ENCODE measurements at regions not wholly inside any gene's neighbourhood (a gene's known extent, or its start where the extent isn't known, plus 50 kb on each side); places are given as distances from the start of the nearest gene placed in this dataset.

GRCh38 chr7:35450456-35451214 is 196.7 kb upstream of the TBX20 start:
- TF ChIP-seq, protein P1, sequence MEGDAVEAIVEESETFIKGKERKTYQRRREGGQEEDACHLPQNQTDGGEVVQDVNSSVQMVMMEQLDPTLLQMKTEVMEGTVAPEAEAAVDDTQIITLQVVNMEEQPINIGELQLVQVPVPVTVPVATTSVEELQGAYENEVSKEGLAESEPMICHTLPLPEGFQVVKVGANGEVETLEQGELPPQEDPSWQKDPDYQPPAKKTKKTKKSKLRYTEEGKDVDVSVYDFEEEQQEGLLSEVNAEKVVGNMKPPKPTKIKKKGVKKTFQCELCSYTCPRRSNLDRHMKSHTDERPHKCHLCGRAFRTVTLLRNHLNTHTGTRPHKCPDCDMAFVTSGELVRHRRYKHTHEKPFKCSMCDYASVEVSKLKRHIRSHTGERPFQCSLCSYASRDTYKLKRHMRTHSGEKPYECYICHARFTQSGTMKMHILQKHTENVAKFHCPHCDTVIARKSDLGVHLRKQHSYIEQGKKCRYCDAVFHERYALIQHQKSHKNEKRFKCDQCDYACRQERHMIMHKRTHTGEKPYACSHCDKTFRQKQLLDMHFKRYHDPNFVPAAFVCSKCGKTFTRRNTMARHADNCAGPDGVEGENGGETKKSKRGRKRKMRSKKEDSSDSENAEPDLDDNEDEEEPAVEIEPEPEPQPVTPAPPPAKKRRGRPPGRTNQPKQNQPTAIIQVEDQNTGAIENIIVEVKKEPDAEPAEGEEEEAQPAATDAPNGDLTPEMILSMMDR (conservative IDR thresholded peaks at IDR 0.05) = no peak
- no peak for TF ChIP-seq ZFX (IDR thresholded peaks at IDR 0.05)
- no peak overlapping the region for H3K27ac ChIP-seq

GRCh38 chr7:35448486-35448885 is 194.6 kb upstream of the TBX20 start:
- no peak overlapping the region for H3K27ac ChIP-seq
- TF ChIP-seq, protein P1 (conservative IDR thresholded peaks at IDR 0.05) = no peak
- TF ChIP-seq ZFX (IDR thresholded peaks at IDR 0.05) = no peak

DNA sequence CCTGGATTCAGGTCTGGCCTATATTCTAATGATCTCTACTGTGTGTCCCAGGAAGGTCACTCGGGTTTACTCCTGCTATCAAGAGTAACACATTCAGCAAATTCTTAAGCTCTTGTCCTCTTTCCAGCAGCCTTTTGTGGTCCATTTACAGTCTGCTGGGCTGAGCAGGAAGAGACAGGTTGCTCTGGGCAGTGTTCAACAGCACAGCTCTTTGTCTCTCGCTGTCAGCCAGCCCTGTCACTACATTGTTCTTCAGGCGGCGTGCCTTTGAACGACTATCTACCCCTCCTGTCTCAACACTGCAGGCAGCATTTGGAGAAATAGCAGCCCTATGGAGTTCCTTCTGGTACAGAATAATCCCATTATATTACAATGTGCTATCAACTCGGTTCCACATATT is 192.2 kb upstream of the TBX20 start:
- TF ChIP-seq, protein P1 (conservative IDR thresholded peaks at IDR 0.05) = no peak
- TF ChIP-seq ZFX (IDR thresholded peaks at IDR 0.05) = no peak
- H3K27ac ChIP-seq = no peak overlapping the region

DNA sequence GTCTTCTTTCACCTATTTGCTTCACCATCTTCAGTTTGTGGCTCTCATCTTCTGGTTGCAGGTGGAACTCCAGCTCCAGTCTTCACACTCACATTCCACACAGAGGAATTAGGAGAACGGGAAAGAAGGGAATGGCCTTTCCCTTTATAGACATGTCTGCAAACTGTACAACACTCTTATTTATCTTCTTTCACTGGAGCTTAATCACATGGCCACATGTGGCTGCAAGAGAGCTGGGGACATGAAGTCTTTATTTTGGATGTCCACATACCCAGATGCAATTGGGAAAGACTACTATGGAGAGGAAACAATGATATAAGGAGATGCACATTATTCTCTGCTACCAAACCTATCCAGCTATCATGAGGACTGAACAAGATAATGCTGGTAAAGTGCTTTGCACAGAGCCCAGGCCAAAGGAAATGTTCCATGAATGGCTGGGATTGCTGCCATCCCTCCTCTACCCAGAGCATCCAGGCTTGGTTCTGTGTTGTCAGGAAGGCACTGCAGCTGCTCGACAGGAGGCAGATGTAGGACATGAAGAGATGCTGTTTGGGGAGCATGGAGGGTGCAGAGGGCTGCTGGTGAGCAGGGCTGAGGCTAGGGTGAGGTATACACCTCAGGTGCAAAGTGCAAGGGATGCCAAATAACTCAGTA is 183.8 kb upstream of the TBX20 start:
- TF ChIP-seq, protein P1 (conservative IDR thresholded peaks at IDR 0.05) = no peak
- TF ChIP-seq ZFX (IDR thresholded peaks at IDR 0.05) = no peak
- no peak overlapping the region for H3K27ac ChIP-seq

DNA sequence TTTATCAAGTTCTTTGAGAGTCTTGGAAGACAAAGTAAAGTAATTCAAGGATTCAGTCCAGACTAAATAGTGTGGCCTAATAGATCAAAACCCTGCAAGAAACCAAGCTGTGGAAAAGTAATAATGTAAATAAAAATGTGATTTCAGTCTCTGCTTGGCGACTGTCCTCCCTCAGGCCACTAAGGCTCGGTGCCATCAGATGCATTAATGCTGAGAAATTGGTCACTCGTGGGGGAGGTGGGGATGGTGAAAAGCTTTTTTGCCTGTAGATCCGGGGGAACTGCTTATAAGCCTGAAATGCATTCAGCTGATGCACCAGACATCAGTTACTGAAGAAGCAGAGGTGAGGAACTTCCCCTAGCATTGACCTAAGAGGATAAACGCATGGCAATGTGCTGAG is 182.6 kb upstream of the TBX20 start:
- no peak for TF ChIP-seq ZFX (IDR thresholded peaks at IDR 0.05)
- TF ChIP-seq, protein P1 (conservative IDR thresholded peaks at IDR 0.05) = no peak
- no peak overlapping the region for H3K27ac ChIP-seq

DNA sequence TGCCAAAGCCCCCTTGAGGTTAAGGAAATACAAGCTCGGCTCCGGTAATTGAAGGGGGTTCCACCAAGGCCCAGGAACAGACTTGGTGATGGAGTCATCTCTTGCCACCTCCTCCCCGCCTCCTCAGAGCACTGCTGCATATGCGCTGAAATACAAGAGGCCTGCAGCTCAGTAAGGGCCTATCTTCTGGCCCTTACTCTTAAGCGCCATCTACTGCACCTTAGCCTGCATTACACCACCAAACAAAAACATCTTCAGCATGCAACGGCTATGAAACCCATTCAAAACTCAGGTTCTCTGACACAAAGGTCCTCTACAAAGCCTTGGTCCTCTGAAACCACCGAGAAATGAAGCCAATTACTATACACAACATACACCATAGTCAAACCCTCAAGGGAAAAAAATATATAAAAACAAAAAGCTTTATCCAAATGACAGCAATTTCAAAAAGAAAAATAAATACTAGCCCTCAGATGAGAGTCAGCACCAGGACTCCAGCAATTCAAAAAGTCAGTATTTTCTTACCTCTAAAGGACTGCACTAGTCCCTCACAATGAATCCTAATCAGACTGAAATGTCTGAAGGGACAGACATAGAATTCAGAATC is 176.8 kb upstream of the TBX20 start:
- no peak overlapping the region for H3K27ac ChIP-seq
- TF ChIP-seq, protein P1 (conservative IDR thresholded peaks at IDR 0.05) = peak; percentile 74
- no peak for TF ChIP-seq ZFX (IDR thresholded peaks at IDR 0.05)
